ENCODE measurements at regions not wholly inside any gene's neighbourhood (a gene's known extent, or its start where the extent isn't known, plus 50 kb on each side); places are given as distances from the start of the nearest gene placed in this dataset.

GRCh38 chr12:45102818-45103217, 51.9 kb upstream of the DBX2 start:
- DNase-seq (ENCODE audit: low read depth): no peak
- TF ChIP-seq CTCF (IDR thresholded peaks at IDR 0.05; ENCODE audit: control insufficient read depth, extremely low read depth, insufficient read depth): no peak
- no peak overlapping the region for H3K4me3 ChIP-seq (ENCODE audit: low read depth, low read length)

- TF ChIP-seq CTCF (IDR thresholded peaks at IDR 0.05; ENCODE audit: control insufficient read depth, extremely low read depth, insufficient read depth): no peak
- no peak for DNase-seq (ENCODE audit: low read depth)
Observed at GRCh38 chr12:45105996-45106395, 55.1 kb upstream of the DBX2 start.

GRCh38 chr12:45112306-45112705, 61.4 kb upstream of the DBX2 start:
- no peak for DNase-seq (ENCODE audit: low read depth)
- TF ChIP-seq CTCF (IDR thresholded peaks at IDR 0.05; ENCODE audit: control insufficient read depth, extremely low read depth, insufficient read depth): no peak
- H3K4me3 ChIP-seq (ENCODE audit: low read depth, low read length): no peak overlapping the region

More at GRCh38 chr12:45105996-45106395, 55.1 kb upstream of the DBX2 start:
- no peak overlapping the region for H3K4me3 ChIP-seq (ENCODE audit: low read depth, low read length)

DNA sequence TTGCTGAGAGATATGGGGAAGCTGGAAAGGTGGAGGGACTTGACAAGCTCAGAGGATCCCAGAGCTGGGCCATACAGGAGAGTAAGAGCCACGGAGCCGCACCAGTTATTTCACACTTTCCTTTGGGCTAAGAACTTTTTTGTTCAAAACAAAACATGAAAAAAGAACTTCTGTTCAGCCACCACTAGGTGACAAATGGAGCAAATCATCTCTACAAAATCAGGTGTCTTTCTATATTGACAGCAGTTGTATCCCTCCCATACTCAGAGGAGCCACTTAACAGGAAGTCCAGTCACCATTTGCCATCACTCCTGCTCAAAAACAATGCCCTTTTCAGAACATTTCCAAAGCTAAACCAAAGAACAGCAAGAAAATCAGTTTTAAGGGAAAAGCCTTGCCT, 70.3 kb upstream of the DBX2 start:
- TF ChIP-seq CTCF (IDR thresholded peaks at IDR 0.05; ENCODE audit: control insufficient read depth, extremely low read depth, insufficient read depth): no peak
- no peak overlapping the region for H3K4me3 ChIP-seq (ENCODE audit: low read depth, low read length)
- no peak for DNase-seq (ENCODE audit: low read depth)

DNA sequence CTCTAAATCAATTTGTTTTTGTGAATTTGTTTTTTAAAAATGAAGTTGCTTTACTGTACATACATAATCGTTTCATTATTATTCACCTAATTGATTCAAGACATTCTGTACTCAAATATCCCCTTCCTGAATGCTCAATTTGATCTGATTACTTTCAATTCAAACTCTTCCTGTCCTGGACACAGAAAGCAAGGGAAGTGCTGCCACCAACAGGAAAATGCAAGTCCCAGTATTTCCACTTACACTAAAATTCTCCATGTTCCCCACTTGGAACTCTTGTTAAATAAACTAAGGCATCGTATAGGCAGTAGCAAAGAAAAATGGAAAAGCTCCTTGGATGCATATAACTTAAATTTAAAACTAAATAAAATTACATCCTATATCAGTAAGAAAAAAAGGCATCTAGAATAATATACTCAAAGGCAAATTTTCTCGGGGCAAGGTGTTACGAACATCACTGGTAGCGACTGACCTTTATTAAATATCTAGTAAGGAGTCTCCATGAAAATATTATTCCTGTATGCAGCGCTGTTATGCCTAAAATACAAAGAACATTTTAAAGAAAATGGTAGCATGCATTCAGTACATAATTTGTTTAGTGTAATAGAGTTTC, 72.0 kb upstream of the DBX2 start:
- peak; percentile 43 for DNase-seq (ENCODE audit: low read depth)
- TF ChIP-seq CTCF (IDR thresholded peaks at IDR 0.05; ENCODE audit: control insufficient read depth, extremely low read depth, insufficient read depth): peak; percentile 84

GRCh38 chr12:45124485-45125155, 73.7 kb upstream of the DBX2 start:
- DNase-seq (ENCODE audit: low read depth): no peak
- H3K4me3 ChIP-seq (ENCODE audit: low read depth, low read length): no peak overlapping the region
- TF ChIP-seq CTCF (IDR thresholded peaks at IDR 0.05; ENCODE audit: control insufficient read depth, extremely low read depth, insufficient read depth): no peak

More for the DNA sequence above, 72.0 kb upstream of the DBX2 start:
- no peak overlapping the region for H3K4me3 ChIP-seq (ENCODE audit: low read depth, low read length)

- TF ChIP-seq CTCF (IDR thresholded peaks at IDR 0.05; ENCODE audit: control insufficient read depth, extremely low read depth, insufficient read depth): no peak
- H3K4me3 ChIP-seq (ENCODE audit: low read depth, low read length): no peak overlapping the region
Observed at GRCh38 chr12:45125997-45126396, 75.1 kb upstream of the DBX2 start.

More at GRCh38 chr12:45125997-45126396, 75.1 kb upstream of the DBX2 start:
- DNase-seq (ENCODE audit: low read depth): no peak

All from LNCaP clone FGC (cell line).